HG03139 (cell line): ENCODE measurements at regions not wholly inside any gene's neighbourhood (a gene's known extent, or its start where the extent isn't known, plus 50 kb on each side); places are given as distances from the start of the nearest gene placed in this dataset.
"Not testable (repeated sequence)": the region's sequence is repeated elsewhere in the genome, so short reads cannot be mapped to it uniquely, and the experiment has no call there.

Source experiments
- ATAC-seq: cut with Tn5 transposase; IDR thresholded peaks from one replicate; pipeline ENCODE4 v1.9.1; 2021; ENCODE audit not compliant: unreplicated experiment

- no peak for ATAC-seq
Measured at GRCh38 chr3:139198186-139198585, 145.6 kb upstream of the MRPS22 start.

- no peak for ATAC-seq
Measured at GRCh38 chr3:139198929-139199328, 144.9 kb upstream of the MRPS22 start.

GRCh38 chr3:139199421-139200010, 144.3 kb upstream of the MRPS22 start:
- ATAC-seq = no peak

- no peak for ATAC-seq
Measured at GRCh38 chr3:139201446-139202225, 142.2 kb upstream of the MRPS22 start.

GRCh38 chr3:139202226-139202958, 141.4 kb upstream of the MRPS22 start:
- ATAC-seq = peak; percentile 72

- no peak for ATAC-seq
Measured at GRCh38 chr3:139202959-139203349, 140.9 kb upstream of the MRPS22 start.

GRCh38 chr3:139203752-139204151, 140.1 kb upstream of the MRPS22 start:
- no peak for ATAC-seq

GRCh38 chr3:139204728-139205127, 139.1 kb upstream of the MRPS22 start:
- no peak for ATAC-seq

GRCh38 chr3:139213936-139214335, 129.9 kb upstream of the MRPS22 start:
- no peak for ATAC-seq

- ATAC-seq = no peak
Measured at GRCh38 chr3:139216958-139217357, 126.9 kb upstream of the MRPS22 start.

GRCh38 chr3:139217633-139218032, 126.2 kb upstream of the MRPS22 start:
- ATAC-seq = no peak

- ATAC-seq = no peak
Measured at GRCh38 chr3:139218046-139218445, 125.8 kb upstream of the MRPS22 start.

- no peak for ATAC-seq
Measured at GRCh38 chr3:139219463-139219862, 124.4 kb upstream of the MRPS22 start.

GRCh38 chr3:139222100-139222657, 121.6 kb upstream of the MRPS22 start:
- ATAC-seq = no peak

GRCh38 chr3:139225548-139225947, 118.3 kb upstream of the MRPS22 start:
- ATAC-seq = no peak

GRCh38 chr3:139226731-139227130, 117.1 kb upstream of the MRPS22 start:
- ATAC-seq = no peak

- ATAC-seq = no peak
Measured at GRCh38 chr3:139227165-139227564, 116.7 kb upstream of the MRPS22 start.

- no peak for ATAC-seq
Measured at GRCh38 chr3:139227827-139228226, 116.0 kb upstream of the MRPS22 start.

- no peak for ATAC-seq
Measured at GRCh38 chr3:139230391-139230790, 113.4 kb upstream of the MRPS22 start.

GRCh38 chr3:139231555-139232281, 112.1 kb upstream of the MRPS22 start:
- ATAC-seq = no peak

- ATAC-seq = not testable (repeated sequence)
Measured at GRCh38 chr3:139232341-139232740, 111.5 kb upstream of the MRPS22 start.
